ENCODE measurements at regions not wholly inside any gene's neighbourhood (a gene's known extent, or its start where the extent isn't known, plus 50 kb on each side); places are given as distances from the start of the nearest gene placed in this dataset.
"Not testable (repeated sequence)": the region's sequence is repeated elsewhere in the genome, so short reads cannot be mapped to it uniquely, and the experiment has no call there.

- Histone ChIP-seq H3K9me3 (ENCODE audit: low read depth) (no peaks in the 10 kb centered on the region), H3F3A (ENCODE audit: insufficient read depth) (no peaks in the 10 kb centered on the region), H2AFZ (no peak overlapping the region), H3K27me3 (replicated peaks; ENCODE audit: insufficient read depth) (no peaks in the 10 kb centered on the region), H3K9ac (no peak overlapping the region), H3K36me3 (ENCODE audit: low read depth) (no peaks in the 10 kb centered on the region), H3K79me2 (ENCODE audit: insufficient read depth) (no peaks in the 10 kb centered on the region), H3K27ac (no peak overlapping the region), H3K9me2 (ENCODE audit: insufficient read depth) (no peaks in the 10 kb centered on the region), H3K4me3 (no peak overlapping the region), H4K20me1 (ENCODE audit: insufficient read depth) (no peaks in the 10 kb centered on the region), H3K4me1 (ENCODE audit: insufficient read depth) (no peaks in the 10 kb centered on the region), H3K4me2 (ENCODE audit: unreplicated experiment) (no peak overlapping the region)
- 60% methylated on average over 18 to 19 of the region's 23 CpGs for WGBS, 2 experiments (ENCODE audit: low coverage in 1 of 2, low lambda C conversion rate in 2 of 2, missing lambda C conversion rate in 2 of 2)
- TF ChIP-seq EZH2phosphoT487 (IDR thresholded peaks at IDR 0.05; ENCODE audit: insufficient read depth, low read depth) (no peak), EZH2 (IDR thresholded peaks at IDR 0.05; ENCODE audit: insufficient read depth, poor library complexity, severe bottlenecking) (no peak)
- in situ Hi-C loops (cut with MboI) = no loop called here
- no peak for DNase-seq
Observed at GRCh38 chr2:241982706-241983570, 113.4 kb downstream of the RTP5 start.

- H3K9me3 ChIP-seq (ENCODE audit: low read depth) = no peaks in the 10 kb centered on the region
- H3K4me2 ChIP-seq (ENCODE audit: unreplicated experiment) = no peak overlapping the region
- no peaks in the 10 kb centered on the region for H3F3A ChIP-seq (ENCODE audit: insufficient read depth)
- H3K4me3 ChIP-seq = no peak overlapping the region
- no peaks in the 10 kb centered on the region for H3K36me3 ChIP-seq (ENCODE audit: low read depth)
- in situ Hi-C loops (cut with MboI) = no loop called here
- H3K27me3 ChIP-seq (replicated peaks; ENCODE audit: insufficient read depth) = no peaks in the 10 kb centered on the region
- no peak for TF ChIP-seq EZH2phosphoT487 (IDR thresholded peaks at IDR 0.05; ENCODE audit: insufficient read depth, low read depth)
- TF ChIP-seq EZH2 (IDR thresholded peaks at IDR 0.05; ENCODE audit: insufficient read depth, poor library complexity, severe bottlenecking) = no peak
- no peaks in the 10 kb centered on the region for H3K9me2 ChIP-seq (ENCODE audit: insufficient read depth)
- no peak overlapping the region for H3K9ac ChIP-seq
- WGBS, 2 experiments (ENCODE audit: low coverage in 1 of 2, low lambda C conversion rate in 2 of 2, missing lambda C conversion rate in 2 of 2) = 65 to 79% methylated on average over 16 to 22 of the region's 22 CpGs
- H4K20me1 ChIP-seq (ENCODE audit: insufficient read depth) = no peaks in the 10 kb centered on the region
- H3K4me1 ChIP-seq (ENCODE audit: insufficient read depth) = no peaks in the 10 kb centered on the region
- DNase-seq = no peak
- no peak overlapping the region for H3K27ac ChIP-seq
- no peaks in the 10 kb centered on the region for H3K79me2 ChIP-seq (ENCODE audit: insufficient read depth)
- H2AFZ ChIP-seq = no peak overlapping the region
Observed at GRCh38 chr2:241983571-241984270, 114.2 kb downstream of the RTP5 start.

GRCh38 chr2:241984271-241984655 is 114.7 kb downstream of the RTP5 start:
- Histone ChIP-seq H2AFZ (no peak overlapping the region), H3K9me3 (ENCODE audit: low read depth) (no peaks in the 10 kb centered on the region), H3K27ac (no peak overlapping the region), H3F3A (ENCODE audit: insufficient read depth) (no peaks in the 10 kb centered on the region), H3K79me2 (ENCODE audit: insufficient read depth) (no peaks in the 10 kb centered on the region), H3K36me3 (ENCODE audit: low read depth) (no peaks in the 10 kb centered on the region), H3K9me2 (ENCODE audit: insufficient read depth) (no peaks in the 10 kb centered on the region), H3K4me3 (no peak overlapping the region), H4K20me1 (ENCODE audit: insufficient read depth) (no peaks in the 10 kb centered on the region), H3K9ac (no peak overlapping the region), H3K4me2 (ENCODE audit: unreplicated experiment) (no peak overlapping the region), H3K27me3 (replicated peaks; ENCODE audit: insufficient read depth) (no peaks in the 10 kb centered on the region), H3K4me1 (ENCODE audit: insufficient read depth) (no peaks in the 10 kb centered on the region)
- DNase-seq = no peak
- 48 to 61% methylated on average over 9 to 12 of the region's 12 CpGs for WGBS, 2 experiments (ENCODE audit: low coverage in 1 of 2, low lambda C conversion rate in 2 of 2, missing lambda C conversion rate in 2 of 2)
- TF ChIP-seq EZH2phosphoT487 (IDR thresholded peaks at IDR 0.05; ENCODE audit: insufficient read depth, low read depth) = no peak
- TF ChIP-seq EZH2 (IDR thresholded peaks at IDR 0.05; ENCODE audit: insufficient read depth, poor library complexity, severe bottlenecking) = no peak
- in situ Hi-C loops (cut with MboI) = no loop called here

DNA sequence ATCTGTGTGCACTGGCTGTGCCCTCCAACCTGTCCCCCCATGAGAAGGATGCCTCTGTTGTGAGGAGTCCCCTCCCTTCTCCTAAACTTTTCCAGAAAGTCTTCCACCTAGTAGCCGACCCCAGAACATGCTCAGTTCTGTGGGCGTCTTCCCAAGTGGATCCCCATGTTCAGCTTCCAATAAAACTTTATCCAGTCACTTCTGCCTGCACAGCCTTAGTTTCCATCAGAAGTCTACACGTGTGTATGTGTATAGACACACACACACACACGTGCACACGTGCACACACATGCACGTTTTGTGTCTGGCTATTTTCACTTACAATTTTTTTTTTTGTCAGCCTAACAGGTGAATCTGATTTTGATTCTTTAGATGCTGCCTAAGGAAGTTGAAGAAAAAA is 115.1 kb downstream of the RTP5 start:
- H3K9ac ChIP-seq = no peak overlapping the region
- no peaks in the 10 kb centered on the region for H3K9me3 ChIP-seq (ENCODE audit: low read depth)
- H3K27ac ChIP-seq = no peak overlapping the region
- no peaks in the 10 kb centered on the region for H3K27me3 ChIP-seq (replicated peaks; ENCODE audit: insufficient read depth)
- no peak overlapping the region for H3K4me3 ChIP-seq
- H4K20me1 ChIP-seq (ENCODE audit: insufficient read depth) = no peaks in the 10 kb centered on the region
- no peaks in the 10 kb centered on the region for H3K9me2 ChIP-seq (ENCODE audit: insufficient read depth)
- no peak overlapping the region for H2AFZ ChIP-seq
- no peak overlapping the region for H3K4me2 ChIP-seq (ENCODE audit: unreplicated experiment)
- WGBS, 2 experiments (ENCODE audit: low coverage in 1 of 2, low lambda C conversion rate in 2 of 2, missing lambda C conversion rate in 2 of 2) = 30 to 36% methylated on average over 5 to 6 of the region's 6 CpGs
- H3K4me1 ChIP-seq (ENCODE audit: insufficient read depth) = no peaks in the 10 kb centered on the region
- DNase-seq = no peak
- in situ Hi-C loops (cut with MboI) = no loop called here
- no peaks in the 10 kb centered on the region for H3F3A ChIP-seq (ENCODE audit: insufficient read depth)
- no peaks in the 10 kb centered on the region for H3K36me3 ChIP-seq (ENCODE audit: low read depth)
- no peaks in the 10 kb centered on the region for H3K79me2 ChIP-seq (ENCODE audit: insufficient read depth)
- TF ChIP-seq EZH2phosphoT487 (IDR thresholded peaks at IDR 0.05; ENCODE audit: insufficient read depth, low read depth) (no peak), EZH2 (IDR thresholded peaks at IDR 0.05; ENCODE audit: insufficient read depth, poor library complexity, severe bottlenecking) (no peak)

DNA sequence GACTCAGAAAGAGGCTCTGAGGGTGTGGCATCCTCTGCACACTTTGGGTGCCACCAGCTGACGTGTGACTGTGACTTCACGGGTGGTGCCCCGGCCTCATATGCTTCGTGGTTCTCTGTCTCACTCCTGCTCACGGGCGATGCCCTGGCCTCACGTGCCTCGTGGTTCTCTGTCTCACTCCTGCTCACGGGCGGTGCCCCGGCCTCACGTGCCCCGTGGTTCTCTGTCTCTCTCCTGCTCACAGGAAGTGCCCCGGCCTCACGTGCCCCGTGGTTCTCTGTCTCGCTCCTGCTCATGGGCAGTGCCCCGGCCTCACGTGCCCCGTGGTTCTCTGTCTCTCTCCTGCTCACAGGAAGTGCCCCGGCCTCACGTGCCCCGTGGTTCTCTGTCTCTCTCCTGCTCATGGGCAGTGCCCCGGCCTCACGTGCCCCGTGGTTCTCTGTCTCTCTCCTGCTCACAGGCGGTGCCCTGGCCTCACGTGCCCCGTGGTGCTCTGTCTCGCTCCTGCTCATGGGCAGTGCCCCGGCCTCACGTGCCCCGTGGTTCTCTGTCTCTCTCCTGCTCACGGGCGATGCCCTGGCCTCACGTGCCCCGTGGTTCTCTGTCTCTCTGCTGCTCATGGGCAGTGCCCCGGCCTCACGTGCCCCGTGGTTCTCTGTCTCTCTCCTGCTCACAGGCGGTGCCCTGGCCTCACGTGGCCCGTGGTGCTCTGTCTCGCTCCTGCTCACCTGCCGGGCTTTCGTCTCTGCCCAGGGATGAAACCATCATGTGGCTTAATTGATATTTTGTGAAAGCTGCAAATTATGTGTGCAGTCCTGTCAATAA is 115.8 kb downstream of the RTP5 start:
- H3K9me3 ChIP-seq (ENCODE audit: low read depth); H3F3A ChIP-seq (ENCODE audit: insufficient read depth); H3K27me3 ChIP-seq (replicated peaks; ENCODE audit: insufficient read depth); DNase-seq; H4K20me1 ChIP-seq (ENCODE audit: insufficient read depth); H3K79me2 ChIP-seq (ENCODE audit: insufficient read depth); H2AFZ ChIP-seq; in situ Hi-C loops (cut with MboI); H3K9me2 ChIP-seq (ENCODE audit: insufficient read depth); H3K4me1 ChIP-seq (ENCODE audit: insufficient read depth); H3K36me3 ChIP-seq (ENCODE audit: low read depth); H3K27ac ChIP-seq; H3K9ac ChIP-seq; H3K4me3 ChIP-seq; H3K4me2 ChIP-seq (ENCODE audit: unreplicated experiment): not testable (repeated sequence)
- 75 to 80% methylated on average over 10 to 43 of the region's 46 CpGs for WGBS, 2 experiments (ENCODE audit: low coverage in 1 of 2, low lambda C conversion rate in 2 of 2, missing lambda C conversion rate in 2 of 2)

Data from GM23248 (cell line).